Neural progenitor cell (in vitro differentiated cells): ENCODE measurements at regions not wholly inside any gene's neighbourhood (a gene's known extent, or its start where the extent isn't known, plus 50 kb on each side); places are given as distances from the start of the nearest gene placed in this dataset.

Source experiments
- DNase-seq: peaks from one replicate; pipeline ENCODE4 v3.0.0-alpha.2; 2016; ENCODE audit warnings: low spot score
- H2AFZ ChIP-seq: fragments of 200-600 bp; sonication (generic); replicated peaks from 2 replicates; pipeline ENCODE4 v1.6.1; 2016; ENCODE audit warnings: antibody characterized with exemption
- H3F3A ChIP-seq: fragments of 200-600 bp; sonication (generic); 2 replicates; pipeline ENCODE4 v1.6.1; 2016; ENCODE audit warnings: antibody characterized with exemption, low read depth
- H3K27ac ChIP-seq: fragments of 200-600 bp; sonication (generic); 2 replicates; pipeline ENCODE4 v1.5.1; 2016; ENCODE audit warnings: mild to moderate bottlenecking
- H3K27me3 ChIP-seq: fragments of 200-600 bp; sonication (generic); 2 replicates; pipeline ENCODE4 v1.6.1; 2016; ENCODE audit warnings: mild to moderate bottlenecking, moderate library complexity
- H3K36me3 ChIP-seq: fragments of 200-600 bp; sonication (generic); 2 replicates; pipeline ENCODE4 v1.5.1; 2016
- H3K4me1 ChIP-seq: fragments of 200-600 bp; sonication (generic); 2 replicates; pipeline ENCODE4 v1.6.1; 2016; ENCODE audit warnings: mixed run types
- H3K4me2 ChIP-seq: fragments of 200-600 bp; sonication (generic); 2 replicates; pipeline ENCODE4 v1.6.1; 2016
- H3K4me3 ChIP-seq: fragments of 200-600 bp; sonication (generic); 2 replicates; pipeline ENCODE4 v1.5.1; 2016
- H3K79me2 ChIP-seq: fragments of 200-600 bp; sonication (generic); 2 replicates; pipeline ENCODE4 v1.6.1; 2016; ENCODE audit warnings: low read depth
- H3K9ac ChIP-seq: fragments of 200-600 bp; sonication (generic); 2 replicates; pipeline ENCODE4 v1.6.1; 2016
- H3K9me3 ChIP-seq: fragments of 200-600 bp; sonication (generic); 2 replicates; pipeline ENCODE4 v1.5.1; 2016; ENCODE audit warnings: low read depth
- H4K20me1 ChIP-seq: fragments of 200-600 bp; sonication (generic); 2 replicates; pipeline ENCODE4 v1.6.1; 2016; ENCODE audit warnings: low read depth
- H3K27ac Mint-ChIP-seq: 3 replicates; pipeline ENCODE4 v1.8.0; 2021; ENCODE audit warnings: mixed read lengths
- H3K27me3 Mint-ChIP-seq: 2 replicates; pipeline ENCODE4 v1.8.0; 2022; ENCODE audit warnings: low read depth, mild to moderate bottlenecking, inconsistent platforms, moderate library complexity, mixed read lengths; ENCODE audit not compliant: insufficient read depth
- H3K36me3 Mint-ChIP-seq: 3 replicates; pipeline ENCODE4 v1.8.0; 2021; ENCODE audit warnings: mixed read lengths
- H3K4me1 Mint-ChIP-seq: 3 replicates; pipeline ENCODE4 v1.8.0; 2021; ENCODE audit warnings: mixed read lengths
- H3K4me3 Mint-ChIP-seq: 3 replicates; pipeline ENCODE4 v1.8.0; 2021; ENCODE audit warnings: mild to moderate bottlenecking, moderate library complexity, mixed read lengths
- H3K9me3 Mint-ChIP-seq: 3 replicates; pipeline ENCODE4 v1.8.0; 2020; ENCODE audit warnings: mixed read lengths
- EZH2 ChIP-seq: fragments of 200-600 bp; sonication (generic); IDR thresholded peaks from 2 replicates; pipeline ENCODE4 v1.6.1; 2017; ENCODE audit warnings: antibody characterized with exemption, mild to moderate bottlenecking, moderate library complexity
- EZH2phosphoT487 ChIP-seq: fragments of 200-600 bp; sonication (generic); IDR thresholded peaks from 2 replicates; pipeline ENCODE4 v1.6.1; 2017; ENCODE audit warnings: antibody characterized with exemption
- TF ChIP-seq, protein P1 (sequence below): fragments of 200-600 bp; sonication (generic); IDR thresholded peaks from 2 replicates; pipeline ENCODE4 v1.5.1; 2017; ENCODE audit warnings: antibody characterized with exemption, mild to moderate bottlenecking

- H3K9me3 Mint-ChIP-seq, result no peaks in the 10 kb centered on the region
- H3K27me3 Mint-ChIP-seq, result no peaks in the 10 kb centered on the region
- no peaks in the 10 kb centered on the region for H3K27me3 ChIP-seq
- no peak overlapping the region for H3K9ac ChIP-seq
- H3K27ac ChIP-seq, result no peak overlapping the region
- no peaks in the 10 kb centered on the region for H3K36me3 Mint-ChIP-seq
- no peak overlapping the region for H3K4me3 Mint-ChIP-seq
- H3K4me1 ChIP-seq, result peaks cover 33% of the 10 kb centered on the region
- no peaks in the 10 kb centered on the region for H3K9me3 ChIP-seq
- TF ChIP-seq EZH2 (no peak), EZH2phosphoT487 (no peak)
- TF ChIP-seq, protein P1, sequence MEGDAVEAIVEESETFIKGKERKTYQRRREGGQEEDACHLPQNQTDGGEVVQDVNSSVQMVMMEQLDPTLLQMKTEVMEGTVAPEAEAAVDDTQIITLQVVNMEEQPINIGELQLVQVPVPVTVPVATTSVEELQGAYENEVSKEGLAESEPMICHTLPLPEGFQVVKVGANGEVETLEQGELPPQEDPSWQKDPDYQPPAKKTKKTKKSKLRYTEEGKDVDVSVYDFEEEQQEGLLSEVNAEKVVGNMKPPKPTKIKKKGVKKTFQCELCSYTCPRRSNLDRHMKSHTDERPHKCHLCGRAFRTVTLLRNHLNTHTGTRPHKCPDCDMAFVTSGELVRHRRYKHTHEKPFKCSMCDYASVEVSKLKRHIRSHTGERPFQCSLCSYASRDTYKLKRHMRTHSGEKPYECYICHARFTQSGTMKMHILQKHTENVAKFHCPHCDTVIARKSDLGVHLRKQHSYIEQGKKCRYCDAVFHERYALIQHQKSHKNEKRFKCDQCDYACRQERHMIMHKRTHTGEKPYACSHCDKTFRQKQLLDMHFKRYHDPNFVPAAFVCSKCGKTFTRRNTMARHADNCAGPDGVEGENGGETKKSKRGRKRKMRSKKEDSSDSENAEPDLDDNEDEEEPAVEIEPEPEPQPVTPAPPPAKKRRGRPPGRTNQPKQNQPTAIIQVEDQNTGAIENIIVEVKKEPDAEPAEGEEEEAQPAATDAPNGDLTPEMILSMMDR, result no peak
- no peak overlapping the region for H2AFZ ChIP-seq
- peaks cover 15% of the 10 kb centered on the region for H3K4me1 Mint-ChIP-seq
- H3K27ac Mint-ChIP-seq, result no peak overlapping the region
- H4K20me1 ChIP-seq, result no peaks in the 10 kb centered on the region
- no peaks in the 10 kb centered on the region for H3K36me3 ChIP-seq
- no peaks in the 10 kb centered on the region for H3F3A ChIP-seq
- DNase-seq, result no peak
- H3K79me2 ChIP-seq, result no peaks in the 10 kb centered on the region
- H3K4me2 ChIP-seq, result no peak overlapping the region
- H3K4me3 ChIP-seq, result no peak overlapping the region
These were observed 393.8 kb downstream of the AASDHPPT start for GRCh38 chr11:106471276-106471675.

GRCh38 chr11:106473089-106473722, 395.7 kb downstream of the AASDHPPT start:
- no peak overlapping the region for H3K4me2 ChIP-seq
- Mint-ChIP-seq H3K4me3 (no peak overlapping the region), H3K36me3 (no peaks in the 10 kb centered on the region), H3K27ac (no peak overlapping the region), H3K4me1 (peaks cover 3% of the 10 kb centered on the region), H3K27me3 (no peaks in the 10 kb centered on the region), H3K9me3 (no peaks in the 10 kb centered on the region)
- no peaks in the 10 kb centered on the region for H3K9me3 ChIP-seq
- TF ChIP-seq EZH2 (no peak), EZH2phosphoT487 (no peak)
- TF ChIP-seq, protein P1, result no peak
- H3K36me3 ChIP-seq, result no peaks in the 10 kb centered on the region
- H3K4me3 ChIP-seq, result no peak overlapping the region
- H3K9ac ChIP-seq, result no peak overlapping the region
- no peaks in the 10 kb centered on the region for H3F3A ChIP-seq
- no peaks in the 10 kb centered on the region for H3K27me3 ChIP-seq
- H3K27ac ChIP-seq, result no peak overlapping the region
- H3K4me1 ChIP-seq, result peaks cover 14% of the 10 kb centered on the region
- no peaks in the 10 kb centered on the region for H3K79me2 ChIP-seq
- no peak overlapping the region for H2AFZ ChIP-seq
- H4K20me1 ChIP-seq, result no peaks in the 10 kb centered on the region
- DNase-seq, result no peak

- no peaks in the 10 kb centered on the region for H4K20me1 ChIP-seq
- H3F3A ChIP-seq, result no peaks in the 10 kb centered on the region
- no peak overlapping the region for H2AFZ ChIP-seq
- H3K27me3 Mint-ChIP-seq, result no peaks in the 10 kb centered on the region
- H3K9ac ChIP-seq, result no peak overlapping the region
- H3K36me3 ChIP-seq, result no peaks in the 10 kb centered on the region
- H3K4me3 Mint-ChIP-seq, result no peak overlapping the region
- H3K4me1 Mint-ChIP-seq, result no peaks in the 10 kb centered on the region
- TF ChIP-seq, protein P1, result no peak
- TF ChIP-seq EZH2phosphoT487 (no peak), EZH2 (no peak)
- no peaks in the 10 kb centered on the region for H3K79me2 ChIP-seq
- H3K4me2 ChIP-seq, result no peak overlapping the region
- DNase-seq, result no peak
- no peak overlapping the region for H3K27ac ChIP-seq
- H3K36me3 Mint-ChIP-seq, result no peaks in the 10 kb centered on the region
- peaks cover 6% of the 10 kb centered on the region for H3K4me1 ChIP-seq
- H3K9me3 Mint-ChIP-seq, result no peaks in the 10 kb centered on the region
- H3K27ac Mint-ChIP-seq, result no peak overlapping the region
- H3K4me3 ChIP-seq, result no peak overlapping the region
- H3K27me3 ChIP-seq, result no peaks in the 10 kb centered on the region
- H3K9me3 ChIP-seq, result no peaks in the 10 kb centered on the region
These were observed 396.8 kb downstream of the AASDHPPT start for GRCh38 chr11:106474274-106474673.
